ENCODE measurements at regions not wholly inside any gene's neighbourhood (a gene's known extent, or its start where the extent isn't known, plus 50 kb on each side); places are given as distances from the start of the nearest gene placed in this dataset.

- DNase-seq (ENCODE audit: extremely low read depth, insufficient read length) = no peak
- no peak overlapping the region for H3K4me3 ChIP-seq (replicated peaks; ENCODE audit: low read depth, low read length)
- TF ChIP-seq, protein P1, sequence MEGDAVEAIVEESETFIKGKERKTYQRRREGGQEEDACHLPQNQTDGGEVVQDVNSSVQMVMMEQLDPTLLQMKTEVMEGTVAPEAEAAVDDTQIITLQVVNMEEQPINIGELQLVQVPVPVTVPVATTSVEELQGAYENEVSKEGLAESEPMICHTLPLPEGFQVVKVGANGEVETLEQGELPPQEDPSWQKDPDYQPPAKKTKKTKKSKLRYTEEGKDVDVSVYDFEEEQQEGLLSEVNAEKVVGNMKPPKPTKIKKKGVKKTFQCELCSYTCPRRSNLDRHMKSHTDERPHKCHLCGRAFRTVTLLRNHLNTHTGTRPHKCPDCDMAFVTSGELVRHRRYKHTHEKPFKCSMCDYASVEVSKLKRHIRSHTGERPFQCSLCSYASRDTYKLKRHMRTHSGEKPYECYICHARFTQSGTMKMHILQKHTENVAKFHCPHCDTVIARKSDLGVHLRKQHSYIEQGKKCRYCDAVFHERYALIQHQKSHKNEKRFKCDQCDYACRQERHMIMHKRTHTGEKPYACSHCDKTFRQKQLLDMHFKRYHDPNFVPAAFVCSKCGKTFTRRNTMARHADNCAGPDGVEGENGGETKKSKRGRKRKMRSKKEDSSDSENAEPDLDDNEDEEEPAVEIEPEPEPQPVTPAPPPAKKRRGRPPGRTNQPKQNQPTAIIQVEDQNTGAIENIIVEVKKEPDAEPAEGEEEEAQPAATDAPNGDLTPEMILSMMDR (IDR thresholded peaks at IDR 0.05; ENCODE audit: insufficient read depth, low read length, poor library complexity, severe bottlenecking) = no peak
- H3K36me3 ChIP-seq (ENCODE audit: control insufficient read depth, insufficient read depth, low read length) = no peaks in the 10 kb centered on the region
- H3K27me3 ChIP-seq (replicated peaks; ENCODE audit: control insufficient read depth, insufficient read depth, low read length) = no peaks in the 10 kb centered on the region
Measured at GRCh38 chr12:92036771-92037453, 108.7 kb downstream of the BTG1 start.

DNA sequence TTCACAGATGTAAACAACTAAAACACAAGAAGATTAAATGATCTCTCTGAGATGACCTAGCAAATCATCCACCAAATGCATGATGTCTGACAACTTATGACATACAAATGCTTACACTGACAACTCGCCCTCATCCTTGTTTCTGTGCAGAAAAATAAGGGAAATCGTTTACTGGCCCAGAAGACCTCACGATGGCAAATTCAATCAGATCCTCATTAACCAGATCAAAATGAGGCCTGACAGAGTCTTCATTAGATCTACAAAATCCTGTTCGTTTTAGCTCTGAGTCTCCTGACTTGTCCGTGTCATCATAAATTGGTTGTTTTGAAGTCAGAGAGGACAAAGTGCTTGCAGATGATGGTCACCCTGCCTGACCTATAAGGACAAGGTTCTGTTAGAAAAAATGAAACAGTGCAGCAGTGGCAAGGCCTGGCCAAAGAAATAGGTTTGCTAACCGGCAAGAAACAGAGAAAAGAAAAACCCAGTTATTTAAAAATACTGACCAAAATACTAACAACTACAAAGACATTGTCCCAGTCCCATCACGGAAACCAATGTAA lies 109.5 kb downstream of the BTG1 start:
- Histone ChIP-seq H3K27me3 (replicated peaks; ENCODE audit: control insufficient read depth, insufficient read depth, low read length) (no peaks in the 10 kb centered on the region), H3K36me3 (ENCODE audit: control insufficient read depth, insufficient read depth, low read length) (no peaks in the 10 kb centered on the region), H3K4me3 (replicated peaks; ENCODE audit: low read depth, low read length) (no peak overlapping the region)
- TF ChIP-seq, protein P1 (IDR thresholded peaks at IDR 0.05; ENCODE audit: insufficient read depth, low read length, poor library complexity, severe bottlenecking) = no peak
- no peak for DNase-seq (ENCODE audit: extremely low read depth, insufficient read length)

GRCh38 chr12:92035477-92035876 lies 110.2 kb downstream of the BTG1 start:
- Histone ChIP-seq H3K27me3 (replicated peaks; ENCODE audit: control insufficient read depth, insufficient read depth, low read length) (no peaks in the 10 kb centered on the region), H3K36me3 (ENCODE audit: control insufficient read depth, insufficient read depth, low read length) (no peaks in the 10 kb centered on the region), H3K4me3 (replicated peaks; ENCODE audit: low read depth, low read length) (peak overlapping the region; percentile 3; the same call in 1 of the 2 replicates)
- TF ChIP-seq, protein P1 (IDR thresholded peaks at IDR 0.05; ENCODE audit: insufficient read depth, low read length, poor library complexity, severe bottlenecking) = no peak
- no peak for DNase-seq (ENCODE audit: extremely low read depth, insufficient read length)

DNA sequence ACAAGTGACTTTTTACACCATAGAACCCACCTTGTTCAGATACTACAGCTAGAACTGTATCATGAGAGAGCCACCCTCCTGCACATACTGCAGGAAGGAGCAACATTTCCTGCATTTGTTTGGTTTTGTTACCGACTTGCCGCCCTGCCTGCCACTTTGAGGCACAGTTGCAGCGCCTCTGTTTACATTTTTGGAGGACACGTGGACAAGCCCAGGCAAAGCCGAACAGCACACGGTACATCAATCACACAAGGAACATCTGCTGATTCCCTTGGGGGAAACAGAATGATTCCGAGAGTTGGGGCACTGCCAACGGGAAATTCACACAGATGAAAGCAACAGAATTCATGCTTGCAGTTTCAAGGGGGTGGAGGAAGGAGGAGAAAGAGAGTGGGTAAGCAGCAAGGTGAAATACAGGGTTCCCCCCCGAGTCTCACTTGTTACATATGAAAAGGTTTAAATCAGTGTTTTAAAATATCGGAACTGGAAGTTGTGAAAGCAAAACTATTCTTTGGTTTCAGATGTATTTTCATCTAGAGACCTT lies 110.7 kb downstream of the BTG1 start:
- H3K36me3 ChIP-seq (ENCODE audit: control insufficient read depth, insufficient read depth, low read length) = no peaks in the 10 kb centered on the region
- DNase-seq (ENCODE audit: extremely low read depth, insufficient read length) = peak; percentile 70
- no peaks in the 10 kb centered on the region for H3K27me3 ChIP-seq (replicated peaks; ENCODE audit: control insufficient read depth, insufficient read depth, low read length)
- peak overlapping the region; percentile 25; the same call in 1 of the 2 replicates for H3K4me3 ChIP-seq (replicated peaks; ENCODE audit: low read depth, low read length)
- TF ChIP-seq, protein P1 (IDR thresholded peaks at IDR 0.05; ENCODE audit: insufficient read depth, low read length, poor library complexity, severe bottlenecking) = no peak

DNA sequence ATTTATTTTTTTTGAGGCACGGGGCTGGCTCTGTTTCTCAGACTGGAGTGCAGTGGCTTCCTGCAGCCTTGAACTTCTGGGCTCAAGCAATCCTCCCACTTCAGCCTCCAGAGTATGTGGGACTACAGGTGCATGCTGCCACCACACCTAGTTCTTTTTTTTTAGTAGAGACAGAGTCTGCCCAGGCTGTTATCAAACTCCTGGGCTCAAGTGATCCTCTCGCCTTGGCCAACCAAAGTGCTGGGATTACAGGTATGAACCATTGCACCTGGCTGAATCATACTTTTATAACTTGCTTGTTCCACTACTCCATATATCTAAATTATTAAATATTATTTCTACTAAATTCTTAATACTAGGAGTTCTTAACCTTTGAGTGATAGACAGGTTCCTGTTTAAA lies 111.6 kb downstream of the BTG1 start:
- DNase-seq (ENCODE audit: extremely low read depth, insufficient read length) = no peak
- Histone ChIP-seq H3K36me3 (ENCODE audit: control insufficient read depth, insufficient read depth, low read length) (no peaks in the 10 kb centered on the region), H3K27me3 (replicated peaks; ENCODE audit: control insufficient read depth, insufficient read depth, low read length) (no peaks in the 10 kb centered on the region), H3K4me3 (replicated peaks; ENCODE audit: low read depth, low read length) (no peak overlapping the region)
- TF ChIP-seq, protein P1 (IDR thresholded peaks at IDR 0.05; ENCODE audit: insufficient read depth, low read length, poor library complexity, severe bottlenecking) = no peak

Data from GM06990 (cell line).